GM19239 (cell line): ENCODE measurements at regions not wholly inside any gene's neighbourhood (a gene's known extent, or its start where the extent isn't known, plus 50 kb on each side); places are given as distances from the start of the nearest gene placed in this dataset.
"Not testable (repeated sequence)": the region's sequence is repeated elsewhere in the genome, so short reads cannot be mapped to it uniquely, and the experiment has no call there.

Experiments used
- DNase-seq: peaks from one replicate; pipeline ENCODE4 v3.0.0; 2011; ENCODE audit warnings: low spot score; ENCODE audit not compliant: insufficient read length
- FAIRE-seq: peaks from 2 replicates; lab custom pipeline; 2011; peaks lifted over from hg19 to GRCh38; lab: Jason Lieb, UNC

DNA sequence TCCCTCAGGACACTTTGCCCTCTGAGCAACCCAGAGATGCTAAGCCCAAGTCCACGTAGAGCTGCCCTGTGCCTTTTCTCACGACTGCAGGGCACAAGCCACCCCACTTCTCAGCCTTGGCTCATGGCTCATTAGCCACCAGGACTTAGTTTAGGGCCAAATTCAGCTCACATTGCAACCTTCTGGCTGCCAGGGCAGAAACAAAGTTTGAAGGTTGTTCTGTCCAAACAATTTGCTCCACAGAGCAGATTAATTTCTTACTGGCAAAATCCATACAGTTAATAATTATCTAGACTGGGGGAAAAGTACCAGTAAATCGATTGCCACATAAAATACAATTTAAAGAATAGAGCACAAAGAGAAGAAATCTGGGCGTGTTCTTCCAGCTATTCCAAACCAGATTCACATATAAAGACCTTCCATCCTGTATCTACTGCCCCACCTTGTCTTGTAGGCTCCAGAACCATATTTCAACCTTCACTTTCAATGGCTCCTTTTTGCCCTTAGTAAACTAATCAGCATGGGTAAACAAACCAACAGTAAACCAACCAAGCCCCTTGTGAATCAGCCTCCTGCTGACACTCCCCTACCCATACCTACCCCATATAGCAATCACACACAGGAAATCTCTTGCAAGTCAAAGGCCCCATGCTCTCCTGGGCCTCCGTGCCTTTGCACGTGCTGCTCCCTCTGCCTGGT is 101.9 kb downstream of the QRSL1 start:
- FAIRE-seq (no peak), DNase-seq (no peak)

DNA sequence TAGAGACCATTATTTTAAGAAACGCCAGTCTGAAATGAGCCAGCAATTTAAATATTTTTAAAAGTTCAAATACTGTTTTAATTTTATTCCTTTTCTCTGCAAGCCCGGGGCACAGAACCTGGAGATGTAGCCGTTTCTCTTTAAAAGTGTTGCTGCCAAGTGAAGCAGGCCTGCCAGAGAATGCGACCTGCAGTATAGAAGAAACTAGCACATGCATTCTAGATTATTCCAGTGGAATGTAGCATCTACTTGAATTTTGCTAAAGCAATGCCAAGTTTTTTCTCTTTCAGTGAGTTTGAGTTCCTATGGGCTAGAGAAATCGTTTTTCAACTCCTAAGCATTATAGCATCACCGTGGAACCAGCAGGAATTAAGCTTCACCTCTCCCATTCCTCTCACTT is 101.3 kb downstream of the QRSL1 start:
- DNase-seq (no peak), FAIRE-seq (no peak)

GRCh38 chr6:106730264-106730663 is 100.9 kb downstream of the QRSL1 start:
- no peak for DNase-seq
- no peak for FAIRE-seq

DNA sequence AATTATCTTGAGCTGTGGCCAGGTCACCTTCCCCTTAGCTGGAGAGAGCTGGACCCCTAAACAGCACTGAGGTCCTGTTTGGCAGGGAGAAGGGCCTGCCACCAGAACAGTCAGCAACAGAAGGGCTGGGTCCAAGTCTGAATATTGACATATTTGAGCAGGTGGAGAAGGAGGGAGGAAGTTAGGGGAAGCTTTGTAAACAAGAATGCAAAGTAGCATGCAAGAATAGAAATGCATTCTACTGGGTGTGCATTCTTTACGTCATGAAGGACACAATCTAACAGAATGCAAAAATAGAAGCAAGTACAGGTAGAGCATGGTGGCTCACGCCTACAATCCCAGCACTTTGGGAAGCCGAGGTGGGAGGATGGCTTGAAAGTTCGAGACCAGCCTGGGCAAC is 100.5 kb downstream of the QRSL1 start:
- DNase-seq = no peak
- FAIRE-seq = no peak

DNA sequence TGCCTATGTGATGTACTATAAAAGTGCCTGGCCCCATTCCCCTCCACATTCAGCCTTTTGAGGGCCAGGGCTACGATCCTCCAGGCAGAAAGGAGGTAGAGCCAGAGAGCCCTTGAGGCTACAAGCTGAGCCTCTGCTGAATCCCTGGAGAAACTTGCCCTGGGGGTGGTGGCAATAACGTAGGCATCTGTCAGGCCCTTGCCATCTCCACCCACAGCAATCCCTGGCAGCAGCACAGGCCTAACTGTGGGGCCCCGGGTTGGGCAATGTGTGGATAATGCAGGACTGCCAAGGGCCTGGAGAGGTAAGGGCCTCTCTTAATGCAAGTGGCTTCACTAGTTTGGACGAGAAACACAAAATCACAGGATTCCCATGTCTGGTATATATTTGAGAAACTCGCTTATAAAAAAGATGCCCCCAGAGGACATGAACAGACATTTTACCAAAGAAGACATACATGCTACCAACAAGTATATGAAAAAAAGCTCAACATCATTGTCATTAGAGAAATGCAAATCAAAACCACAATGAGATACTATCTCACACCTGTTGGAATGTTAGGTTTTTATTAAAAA is 99.0 kb downstream of the QRSL1 start:
- DNase-seq = no peak
- no peak for FAIRE-seq

- FAIRE-seq = no peak
- no peak for DNase-seq
Observed at GRCh38 chr6:106727480-106728149, 98.2 kb downstream of the QRSL1 start.

GRCh38 chr6:106724848-106725247 is 95.5 kb downstream of the QRSL1 start:
- DNase-seq = no peak
- no peak for FAIRE-seq

- FAIRE-seq (no peak), DNase-seq (no peak)
Observed at GRCh38 chr6:106724337-106724736, 95.0 kb downstream of the QRSL1 start.

GRCh38 chr6:106723419-106723818 is 94.0 kb downstream of the QRSL1 start:
- not testable (repeated sequence) for DNase-seq, FAIRE-seq

DNA sequence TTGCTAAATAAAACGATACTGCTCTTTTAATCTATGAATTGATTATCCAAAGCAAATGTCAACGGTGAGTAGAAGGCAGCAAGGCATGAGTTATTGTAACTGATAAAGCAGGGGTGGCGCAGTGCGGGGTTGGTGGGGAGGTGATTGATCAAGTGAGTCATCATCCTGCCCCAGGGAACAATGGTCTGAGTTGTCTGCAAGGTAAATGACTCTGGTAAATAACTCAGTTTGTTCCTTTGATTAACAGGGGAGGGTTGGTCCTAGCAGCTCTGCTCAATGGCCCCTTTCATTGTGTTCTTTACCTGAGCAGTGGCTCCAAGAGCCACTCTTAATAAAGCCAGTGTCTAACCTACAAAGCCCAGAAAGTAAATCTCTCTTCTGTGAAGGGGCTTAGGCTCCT is 91.8 kb downstream of the QRSL1 start:
- not testable (repeated sequence) for FAIRE-seq, DNase-seq
